T-cell (primary cell): ENCODE measurements at regions not wholly inside any gene's neighbourhood (a gene's known extent, or its start where the extent isn't known, plus 50 kb on each side); places are given as distances from the start of the nearest gene placed in this dataset.

ENCODE experiments used
- ATAC-seq, 4 experiments: fragments of 200-7000 bp in 3 of 4; fragments of 150-1000 bp in 1 of 4; cut with Tn5 transposase; replicated peaks in 1 of 4; 1 replicate in 3 of 4; 2 replicates in 1 of 4; pipeline ENCODE4 v1.10.0; 2021; ENCODE audit warnings: moderate library complexity in 3 of 4, mild to moderate bottlenecking in 2 of 4, moderate number of reproducible peaks in 1 of 4
- CTCF ChIA-PET, 2 donors: fragments of 300-600 bp; sonication (Branson Sonifier 250); formaldehyde crosslinking; loops; one replicate each; lab custom pipeline; 2022; ENCODE audit warnings: antibody characterized with exemption in 2 of 2; lab: Charles Lee
- POLR2A ChIA-PET, 2 donors: fragments of 300-600 bp; sonication (Branson Sonifier 250); formaldehyde crosslinking; loops; one replicate each; lab custom pipeline; 2022; ENCODE audit warnings: antibody characterized with exemption in 2 of 2; lab: Charles Lee
- DNase-seq, 35 experiments: peaks; one replicate each; pipeline versions ENCODE4 v3.0.0 to v3.0.0-alpha.2; 2013 to 2023
- H3K27ac ChIP-seq: one replicate; pipeline ENCODE4 v1.5.1; 2013; ENCODE audit warnings: low read length
- H3K27me3 ChIP-seq, 2 experiments: replicated peaks in 1 of 2; 1 replicate in 1 of 2; 2 replicates in 1 of 2; pipeline versions ENCODE4 v1.6.1 to v1.7.0; 2013; ENCODE audit warnings: low read length in 1 of 2, mixed read lengths in 1 of 2; ENCODE audit not compliant: control insufficient read depth in 2 of 2, insufficient read depth in 2 of 2; ENCODE audit errors: extremely low read depth in 1 of 2
- H3K36me3 ChIP-seq, 2 donors: 1 replicate in 1 of 2; 2 replicates in 1 of 2; pipeline versions ENCODE4 v1.6.1 to v1.7.0; 2013; ENCODE audit warnings: low read length in 1 of 2; ENCODE audit not compliant: control insufficient read depth in 2 of 2, insufficient read depth in 1 of 2; ENCODE audit errors: extremely low read depth in 1 of 2
- H3K4me1 ChIP-seq, 2 experiments: 1 replicate in 1 of 2; 2 replicates in 1 of 2; pipeline versions ENCODE4 v1.6.1 to v1.7.0; 2013; ENCODE audit warnings: low read length in 2 of 2, mixed read lengths in 1 of 2; ENCODE audit not compliant: insufficient read depth in 2 of 2, control insufficient read depth in 1 of 2; ENCODE audit errors: extremely low read depth in 1 of 2
- H3K4me3 ChIP-seq, 2 donors: 1 replicate in 1 of 2; 2 replicates in 1 of 2; pipeline versions ENCODE4 v1.5.1 to v1.7.0; 2013; ENCODE audit warnings: mild to moderate bottlenecking in 2 of 2, low read length in 1 of 2, moderate library complexity in 1 of 2; ENCODE audit not compliant: control insufficient read depth in 1 of 2; ENCODE audit errors: extremely low read depth in 1 of 2
- H3K9me3 ChIP-seq: 2 replicates; pipeline ENCODE4 v1.7.0; 2013
- H3K27ac Mint-ChIP-seq, 2 donors: one replicate each; pipeline ENCODE4 v1.8.0; 2020 to 2021; ENCODE audit warnings: mild to moderate bottlenecking in 2 of 2, mixed read lengths in 2 of 2
- H3K27me3 Mint-ChIP-seq, 2 donors: one replicate each; pipeline ENCODE4 v1.8.0; 2021 to 2022; ENCODE audit warnings: mixed read lengths in 2 of 2
- H3K36me3 Mint-ChIP-seq: one replicate; pipeline ENCODE4 v1.8.0; 2021; ENCODE audit warnings: mixed read lengths
- H3K4me1 Mint-ChIP-seq, 3 donors: one replicate each; pipeline ENCODE4 v1.8.0; 2020 to 2022; ENCODE audit warnings: mixed read lengths in 3 of 3, mild to moderate bottlenecking in 1 of 3
- H3K4me3 Mint-ChIP-seq, 3 donors: one replicate each; pipeline ENCODE4 v1.8.0; 2020 to 2022; ENCODE audit warnings: mild to moderate bottlenecking in 3 of 3, mixed read lengths in 3 of 3, moderate library complexity in 3 of 3
- H3K9me3 Mint-ChIP-seq, 3 donors: one replicate each; pipeline ENCODE4 v1.8.0; 2020 to 2022; ENCODE audit warnings: mixed read lengths in 3 of 3
- WGBS: methylation state at CpG from one replicate; pipeline ENCODE4 v1.1.5; 2013; ENCODE audit warnings: missing lambda C conversion rate; ENCODE audit not compliant: insufficient coverage; 5-methylcytosine and 5-hydroxymethylcytosine counted together

DNA sequence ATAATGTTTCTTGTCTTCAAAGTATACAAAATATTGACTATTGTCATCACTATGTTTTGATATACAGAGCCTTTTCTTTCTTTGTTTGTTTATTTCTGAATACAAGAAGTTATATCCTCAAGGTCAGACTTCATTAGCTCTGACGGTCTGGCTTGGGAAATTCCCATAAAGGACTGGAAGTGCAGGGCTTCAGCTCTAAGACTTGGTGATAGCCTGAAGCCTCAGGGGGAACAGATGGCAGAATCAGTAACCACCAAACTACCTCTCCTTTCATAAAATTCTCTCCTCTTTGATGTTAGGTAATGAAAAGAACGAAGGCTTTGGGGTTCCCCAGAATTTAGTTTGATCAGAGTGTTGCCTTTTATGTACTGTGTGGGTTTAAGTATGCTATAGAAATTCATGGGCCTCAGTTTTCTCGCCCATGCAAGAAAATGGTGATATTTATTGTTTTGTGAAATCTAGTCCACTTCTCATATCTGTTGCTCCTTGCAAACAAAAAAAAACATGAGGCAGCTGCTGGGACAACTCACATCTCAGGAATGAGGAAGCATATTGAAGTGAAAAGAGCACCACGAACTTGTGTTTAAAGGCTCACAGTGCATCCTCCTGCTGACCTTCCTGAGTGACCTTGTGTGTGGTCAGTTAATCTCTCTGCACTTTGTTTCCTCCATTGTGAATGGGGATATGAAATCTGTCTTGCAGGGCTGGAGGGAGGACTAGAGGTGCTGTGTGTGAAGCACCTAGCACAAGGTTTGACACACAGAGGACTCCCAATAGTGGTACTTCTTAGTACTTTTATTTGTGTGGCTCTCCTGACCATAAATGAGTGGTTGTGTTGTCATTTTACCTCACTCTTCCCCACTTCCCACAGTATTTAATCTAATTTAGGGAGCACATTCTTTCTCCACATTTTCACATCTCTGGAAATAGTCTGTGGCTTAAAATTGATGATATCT, 569.8 kb upstream of the IL12A start:
- H3K4me3 ChIP-seq, result no peak overlapping the region
- ChIA-PET CTCF (no interaction called here), POLR2A (no interaction called here)
- no peaks in the 10 kb centered on the region for H3K4me1 Mint-ChIP-seq
- H3K27ac Mint-ChIP-seq, result no peak overlapping the region
- DNase-seq (no peak), ATAC-seq (no peak)
- H3K4me3 Mint-ChIP-seq, result no peak overlapping the region
- peaks cover 8 to 14% (median 9%) of the 10 kb centered on the region in 3 donors for H3K9me3 Mint-ChIP-seq
- H3K27me3 ChIP-seq, result no peaks in the 10 kb centered on the region
- H3K36me3 ChIP-seq, result no peaks in the 10 kb centered on the region
- 20% methylated on average over 2 of the region's 4 CpGs for WGBS
- no peaks in the 10 kb centered on the region for H3K9me3 ChIP-seq
- no peak overlapping the region for H3K27ac ChIP-seq
- no peaks in the 10 kb centered on the region for H3K36me3 Mint-ChIP-seq
- H3K4me1 ChIP-seq, result no peaks in the 10 kb centered on the region
- no peaks in the 10 kb centered on the region for H3K27me3 Mint-ChIP-seq

DNA sequence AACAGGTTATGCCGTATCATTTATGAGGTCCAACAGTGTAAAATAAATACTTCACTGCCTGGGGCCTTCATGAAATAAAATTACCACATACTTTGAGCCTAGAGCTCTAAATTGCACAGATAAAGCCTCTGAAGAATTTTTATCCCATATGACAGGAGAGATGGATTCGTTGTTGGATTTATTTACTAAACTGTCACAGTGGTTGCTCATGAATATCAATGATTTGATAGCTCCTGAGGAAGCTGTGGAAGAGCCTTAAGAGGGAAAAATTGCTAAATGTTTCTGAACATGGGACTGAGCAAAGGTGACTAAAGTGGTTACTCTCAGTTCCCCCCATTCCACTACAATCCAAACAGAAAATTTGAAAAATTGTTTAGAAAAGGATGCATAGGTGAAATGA, 558.9 kb upstream of the IL12A start:
- DNase-seq (no peak), ATAC-seq (no peak)
- H3K27me3 Mint-ChIP-seq, result no peaks in the 10 kb centered on the region
- peaks cover 4 to 17% (median 12%) of the 10 kb centered on the region in 3 donors for H3K9me3 Mint-ChIP-seq
- CTCF ChIA-PET, result no interaction called here
- H3K36me3 Mint-ChIP-seq, result no peaks in the 10 kb centered on the region
- H3K27me3 ChIP-seq, result no peaks in the 10 kb centered on the region
- no peak overlapping the region for H3K4me3 Mint-ChIP-seq
- POLR2A ChIA-PET, result interaction anchor here in 1 of 2 donors (0.6 kb wide), 1 partner anchor 10 kb away, joined by 6 read pairs; no protein-coding TSS in a partner anchor
- H3K36me3 ChIP-seq, result no peaks in the 10 kb centered on the region
- no CpG with 5 or more reads among the region's 2 CpGs for WGBS
- no peak overlapping the region for H3K27ac Mint-ChIP-seq
- H3K4me1 ChIP-seq, result no peaks in the 10 kb centered on the region
- no peak overlapping the region for H3K4me3 ChIP-seq
- H3K27ac ChIP-seq, result no peak overlapping the region
- no peaks in the 10 kb centered on the region for H3K9me3 ChIP-seq
- no peaks in the 10 kb centered on the region for H3K4me1 Mint-ChIP-seq

DNA sequence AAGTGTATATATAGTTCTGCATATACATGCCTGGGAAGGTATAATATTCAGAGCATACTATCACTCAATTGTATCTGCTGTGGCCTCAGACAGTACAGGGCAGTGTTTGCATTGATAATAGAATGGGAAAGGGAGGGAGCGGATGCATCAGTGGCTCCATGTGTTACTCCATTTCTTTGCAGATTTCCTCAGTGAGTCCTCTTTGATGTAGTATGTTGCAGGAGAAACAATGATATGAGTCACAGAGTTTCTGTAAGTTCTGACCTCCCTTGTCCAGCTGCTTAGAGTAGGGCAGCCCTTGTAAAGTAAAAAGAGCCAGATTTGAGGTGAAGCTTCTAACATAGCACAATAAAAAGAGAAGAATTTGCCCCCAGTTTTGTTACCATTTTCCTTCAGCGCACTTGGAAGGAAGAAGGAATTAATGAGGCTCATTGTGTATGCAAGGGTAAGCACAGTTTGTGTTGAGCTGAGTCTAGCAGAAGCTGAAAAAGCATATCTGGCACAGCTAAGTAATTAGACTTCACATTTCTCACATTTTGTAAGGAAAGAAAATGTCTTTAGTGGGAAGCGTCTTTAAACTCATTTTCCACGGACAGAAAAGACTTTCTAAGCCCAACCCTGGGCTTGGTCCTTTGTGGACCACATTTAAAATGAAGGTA, 555.8 kb upstream of the IL12A start:
- Histone ChIP-seq H3K4me3 (no peak overlapping the region), H3K9me3 (no peaks in the 10 kb centered on the region), H3K27ac (no peak overlapping the region), H3K4me1 (no peaks in the 10 kb centered on the region), H3K27me3 (no peaks in the 10 kb centered on the region), H3K36me3 (no peaks in the 10 kb centered on the region)
- Mint-ChIP-seq H3K27ac (no peak overlapping the region), H3K4me3 (no peak overlapping the region), H3K36me3 (no peaks in the 10 kb centered on the region), H3K27me3 (no peaks in the 10 kb centered on the region), H3K4me1 (no peaks in the 10 kb centered on the region), H3K9me3 (peaks cover 4 to 10% (median 9%) of the 10 kb centered on the region in 3 donors)
- no peak for DNase-seq
- no peak for ATAC-seq
- ChIA-PET POLR2A (interaction anchor here in 1 of 2 donors (0.6 kb wide), 1 partner anchor 652 kb away, joined by 3 read pairs; no protein-coding TSS in a partner anchor), CTCF (no interaction called here)
- 83% methylated on average over 3 of the region's 4 CpGs for WGBS

DNA sequence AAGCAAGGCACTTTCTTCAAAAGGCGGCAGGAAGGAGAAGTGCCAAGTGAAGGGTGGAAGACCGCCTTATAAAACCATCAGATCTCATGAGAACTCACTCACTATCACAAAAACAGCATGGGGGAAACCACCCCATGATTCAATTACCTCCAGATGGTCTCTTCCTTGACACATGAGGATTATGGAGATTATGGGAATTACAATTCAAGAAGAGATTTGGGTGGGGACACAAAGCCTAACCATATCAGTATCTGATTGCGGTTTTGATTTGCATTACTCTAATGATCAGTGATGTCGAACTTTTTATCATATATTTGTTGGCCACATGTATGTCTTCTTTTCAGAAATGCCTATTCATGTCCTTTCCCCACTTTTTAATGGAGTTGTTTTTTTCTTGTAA, 549.3 kb upstream of the IL12A start:
- Mint-ChIP-seq H3K36me3 (no peaks in the 10 kb centered on the region), H3K27me3 (peaks cover 0 to 3% of the 10 kb centered on the region in 2 donors), H3K9me3 (peaks cover 6 to 29% (median 11%) of the 10 kb centered on the region in 3 donors), H3K4me3 (no peak overlapping the region), H3K27ac (no peak overlapping the region), H3K4me1 (no peaks in the 10 kb centered on the region)
- H3K27ac ChIP-seq, result no peak overlapping the region
- CTCF ChIA-PET, result no interaction called here
- WGBS, result no CpG with 5 or more reads among the region's 4 CpGs
- no peaks in the 10 kb centered on the region for H3K27me3 ChIP-seq
- DNase-seq (no peak), ATAC-seq (no peak)
- H3K9me3 ChIP-seq, result no peaks in the 10 kb centered on the region
- no peaks in the 10 kb centered on the region for H3K4me1 ChIP-seq
- H3K4me3 ChIP-seq, result no peak overlapping the region
- no peaks in the 10 kb centered on the region for H3K36me3 ChIP-seq
- POLR2A ChIA-PET, result interaction anchor here (0.6 kb wide), 2 partner anchors 10 to 275 kb away, joined by 4 to 6 read pairs; no protein-coding TSS in a partner anchor

DNA sequence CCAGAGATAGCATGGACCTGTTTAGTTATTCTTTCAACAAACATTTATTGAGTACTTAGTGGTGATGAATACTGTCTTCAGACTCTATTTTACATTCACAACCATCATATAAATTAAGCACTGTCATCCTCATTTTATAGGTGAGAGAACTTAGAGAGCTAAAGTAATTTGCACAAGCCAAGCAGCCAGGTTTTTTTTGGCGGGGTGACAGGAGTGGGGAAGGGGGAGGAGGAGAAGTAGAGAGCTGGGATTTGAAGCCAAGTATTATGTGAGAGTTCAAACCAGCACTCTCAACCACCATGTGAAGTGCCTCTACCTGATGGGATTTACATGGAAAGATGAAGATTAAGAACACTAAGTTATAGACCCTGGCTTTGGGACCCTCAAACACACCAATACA, 547.4 kb upstream of the IL12A start:
- Mint-ChIP-seq H3K36me3 (no peaks in the 10 kb centered on the region), H3K27ac (no peak overlapping the region), H3K9me3 (peaks cover 9 to 32% (median 14%) of the 10 kb centered on the region in 3 donors), H3K27me3 (peaks cover 0 to 3% of the 10 kb centered on the region in 2 donors), H3K4me3 (no peak overlapping the region), H3K4me1 (no peaks in the 10 kb centered on the region)
- POLR2A ChIA-PET, result no interaction called here
- no peaks in the 10 kb centered on the region for H3K36me3 ChIP-seq
- H3K27ac ChIP-seq, result no peak overlapping the region
- ATAC-seq (no peak), DNase-seq (no peak)
- H3K27me3 ChIP-seq, result no peaks in the 10 kb centered on the region
- no CpG with 5 or more reads among the region's 1 CpG for WGBS
- CTCF ChIA-PET, result no interaction called here
- H3K9me3 ChIP-seq, result no peaks in the 10 kb centered on the region
- H3K4me1 ChIP-seq, result no peaks in the 10 kb centered on the region
- no peak overlapping the region for H3K4me3 ChIP-seq

DNA sequence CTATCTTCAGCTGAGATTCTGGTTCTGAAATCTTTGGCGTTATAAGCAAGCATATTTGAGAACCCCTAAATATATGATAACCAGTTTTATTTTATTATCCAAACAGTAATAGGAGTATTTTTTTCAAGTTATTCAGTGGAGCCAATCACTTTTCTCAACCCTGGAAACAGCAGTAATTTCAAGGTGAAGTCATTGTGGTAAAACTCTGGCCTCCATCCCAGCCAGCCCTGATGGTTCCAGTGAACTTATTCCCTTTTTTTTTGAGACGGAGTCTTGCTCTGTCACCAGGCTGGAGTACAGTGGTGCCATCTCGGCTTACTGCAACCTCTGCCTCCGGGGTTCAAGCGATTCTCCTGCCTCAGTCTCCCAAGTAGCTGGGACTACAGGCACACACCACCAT, 545.4 kb upstream of the IL12A start:
- Mint-ChIP-seq H3K36me3 (no peaks in the 10 kb centered on the region), H3K27me3 (peaks cover 0 to 3% of the 10 kb centered on the region in 2 donors), H3K27ac (no peak overlapping the region), H3K4me3 (no peak overlapping the region), H3K4me1 (no peaks in the 10 kb centered on the region), H3K9me3 (peaks cover 9 to 32% (median 15%) of the 10 kb centered on the region in 3 donors)
- H3K9me3 ChIP-seq, result no peaks in the 10 kb centered on the region
- ChIA-PET CTCF (no interaction called here), POLR2A (no interaction called here)
- WGBS, result 100% methylated on average over 1 of the region's 5 CpGs
- no peaks in the 10 kb centered on the region for H3K36me3 ChIP-seq
- no peaks in the 10 kb centered on the region for H3K27me3 ChIP-seq
- ATAC-seq (no peak), DNase-seq (no peak)
- H3K27ac ChIP-seq, result no peak overlapping the region
- no peaks in the 10 kb centered on the region for H3K4me1 ChIP-seq
- H3K4me3 ChIP-seq, result no peak overlapping the region
